CD4-positive, alpha-beta T cell (primary cell): ENCODE measurements at regions not wholly inside any gene's neighbourhood (a gene's known extent, or its start where the extent isn't known, plus 50 kb on each side); places are given as distances from the start of the nearest gene placed in this dataset.

ENCODE experiments used
- ATAC-seq: fragments of 200-7000 bp; cut with Tn5 transposase; one replicate; pipeline ENCODE4 v1.10.0; 2022; ENCODE audit warnings: mild to moderate bottlenecking; ENCODE audit not compliant: poor library complexity
- CTCF ChIA-PET: fragments of 350-600 bp; sonication (Branson Sonifier 250); formaldehyde crosslinking; loops from one replicate; lab custom pipeline; 2021; ENCODE audit warnings: antibody characterized with exemption, inconsistent platforms; lab: Charles Lee
- POLR2A ChIA-PET: fragments of 350-600 bp; sonication (Branson Sonifier 250); formaldehyde crosslinking; loops from one replicate; lab custom pipeline; 2021; ENCODE audit warnings: antibody characterized with exemption, inconsistent platforms; lab: Charles Lee
- DNase-seq, 14 experiments: peaks; one replicate each; pipeline ENCODE4 v3.0.0-alpha.2; 2013 to 2020; ENCODE audit warnings: mixed read lengths in 2 of 14
- H3K27ac ChIP-seq, 2 donors: one replicate each; pipeline versions ENCODE4 v1.5.1 to v1.7.0; 2013; ENCODE audit warnings: low read length in 2 of 2, low read depth in 1 of 2, mild to moderate bottlenecking in 1 of 2
- H3K27me3 ChIP-seq, 2 experiments: 1 replicate in 1 of 2; 2 replicates in 1 of 2; pipeline versions ENCODE4 v1.6.1 to v1.7.0; 2013; ENCODE audit warnings: low read length in 2 of 2, control low read depth in 1 of 2, mild to moderate bottlenecking in 1 of 2, moderate library complexity in 1 of 2; ENCODE audit not compliant: insufficient read depth in 2 of 2, control insufficient read depth in 1 of 2
- H3K36me3 ChIP-seq: one replicate; pipeline ENCODE4 v1.6.1; 2013; ENCODE audit warnings: low read length, control low read depth; ENCODE audit not compliant: insufficient read depth
- H3K4me1 ChIP-seq: one replicate; pipeline ENCODE4 v1.6.1; 2013; ENCODE audit warnings: low read length, control low read depth; ENCODE audit not compliant: insufficient read depth
- H3K4me3 ChIP-seq: one replicate; pipeline ENCODE4 v1.5.1; 2013; ENCODE audit warnings: mild to moderate bottlenecking, low read length, moderate library complexity
- H3K9me3 ChIP-seq, 2 experiments: 1 replicate in 1 of 2; 2 replicates in 1 of 2; pipeline versions ENCODE4 v1.6.1 to v1.7.0; 2013; ENCODE audit warnings: low read length in 2 of 2, mild to moderate bottlenecking in 2 of 2, control low read depth in 1 of 2, moderate library complexity in 1 of 2; ENCODE audit not compliant: control insufficient read depth in 1 of 2, insufficient read depth in 1 of 2
- H3K27ac Mint-ChIP-seq: one replicate; pipeline ENCODE4 v1.8.0; 2020; ENCODE audit warnings: mixed read lengths
- H3K27me3 Mint-ChIP-seq: one replicate; pipeline ENCODE4 v1.8.0; 2021; ENCODE audit warnings: mixed read lengths
- H3K36me3 Mint-ChIP-seq: one replicate; pipeline ENCODE4 v1.8.0; 2021; ENCODE audit warnings: low read depth, mixed read lengths
- H3K4me1 Mint-ChIP-seq: one replicate; pipeline ENCODE4 v1.8.0; 2021; ENCODE audit warnings: low read depth, mixed read lengths
- H3K4me3 Mint-ChIP-seq: one replicate; pipeline ENCODE4 v1.8.0; 2020; ENCODE audit warnings: mild to moderate bottlenecking, mixed read lengths
- H3K9me3 Mint-ChIP-seq: one replicate; pipeline ENCODE4 v1.8.0; 2020; ENCODE audit warnings: mixed read lengths
- CTCF ChIP-seq: fragments of 200-600 bp; IDR thresholded peaks from one replicate; pipeline ENCODE4 v1.8.0; 2022; ENCODE audit warnings: antibody characterized with exemption, mild to moderate bottlenecking
- intact Hi-C, 2 experiments: fragments of 100-400 bp; cut with DNase I in 1 of 2; cut with micrococcal nuclease in 1 of 2; formaldehyde crosslinking; loops; one replicate each; pipeline versions ENCODE4 v1.15.1 to v1.9.0; 2023 to 2025; cut with DNase I, micrococcal nuclease

DNA sequence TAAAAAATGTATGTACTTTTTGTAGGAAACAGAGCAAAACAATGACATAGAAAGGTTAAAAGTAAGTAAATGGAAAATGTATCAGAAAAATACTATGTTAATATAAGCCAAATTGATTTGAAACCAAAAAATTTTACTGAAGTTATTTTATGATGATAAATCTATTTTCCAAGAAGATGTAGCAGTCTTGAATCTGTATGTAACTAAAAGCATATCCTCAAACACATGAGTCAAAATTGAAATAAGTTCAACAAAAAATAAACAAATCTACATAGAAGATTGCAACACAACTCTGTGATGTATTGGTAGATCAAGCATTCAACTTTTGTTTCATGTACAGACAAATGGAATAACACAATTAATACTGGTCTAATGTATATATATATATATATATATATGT, 450.0 kb downstream of the SPRY1 start:
- ATAC-seq (no peak), DNase-seq (no peak)
- Histone ChIP-seq H3K27me3 (no peaks in the 10 kb centered on the region), H3K9me3 (peaks cover 0 to 3% of the 10 kb centered on the region in 2 experiments), H3K4me3 (no peak overlapping the region), H3K36me3 (no peaks in the 10 kb centered on the region), H3K4me1 (no peaks in the 10 kb centered on the region), H3K27ac (no peak overlapping the region)
- Mint-ChIP-seq H3K27ac (no peak overlapping the region), H3K4me1 (no peaks in the 10 kb centered on the region), H3K36me3 (no peaks in the 10 kb centered on the region), H3K27me3 (no peaks in the 10 kb centered on the region), H3K9me3 (no peaks in the 10 kb centered on the region), H3K4me3 (no peak overlapping the region)
- TF ChIP-seq CTCF, result no peak
- ChIA-PET POLR2A (no interaction called here), CTCF (no interaction called here)
- intact Hi-C loops, result no loop called here

- Mint-ChIP-seq H3K4me3 (no peak overlapping the region), H3K9me3 (no peaks in the 10 kb centered on the region), H3K4me1 (no peaks in the 10 kb centered on the region), H3K27ac (no peak overlapping the region), H3K36me3 (no peaks in the 10 kb centered on the region), H3K27me3 (no peaks in the 10 kb centered on the region)
- Histone ChIP-seq H3K36me3 (no peaks in the 10 kb centered on the region), H3K9me3 (peaks cover 0 to 3% of the 10 kb centered on the region in 2 experiments), H3K4me3 (no peak overlapping the region), H3K27ac (no peak overlapping the region), H3K4me1 (no peaks in the 10 kb centered on the region), H3K27me3 (no peaks in the 10 kb centered on the region)
- no peak for TF ChIP-seq CTCF
- intact Hi-C loops, result no loop called here
- no peak for DNase-seq
- no peak for ATAC-seq
- POLR2A ChIA-PET, result no interaction called here
- CTCF ChIA-PET, result no interaction called here
These were observed 452.0 kb downstream of the SPRY1 start for GRCh38 chr4:123848606-123849005.

DNA sequence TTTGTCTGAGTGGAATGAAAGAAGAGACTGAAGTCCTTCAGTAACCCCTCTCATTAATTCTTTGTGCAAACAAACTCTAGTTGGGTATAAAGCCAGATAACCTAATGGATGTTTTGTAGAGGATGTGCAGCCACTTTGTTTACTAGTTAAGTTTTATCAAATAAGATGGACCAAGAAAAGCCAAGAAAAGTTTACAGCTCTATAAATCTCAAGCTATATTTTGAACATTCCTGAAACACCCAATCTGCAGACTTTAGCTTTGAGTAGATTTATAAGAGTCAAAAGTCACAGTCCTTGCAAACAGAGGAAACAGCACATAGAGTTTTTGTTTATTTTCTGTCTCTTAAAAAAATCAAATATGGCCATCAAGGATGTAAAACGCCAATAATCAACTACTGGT, 452.9 kb downstream of the SPRY1 start:
- no peak for ATAC-seq
- Histone ChIP-seq H3K4me1 (no peaks in the 10 kb centered on the region), H3K36me3 (no peaks in the 10 kb centered on the region), H3K27ac (no peak overlapping the region), H3K9me3 (peaks cover 0 to 3% of the 10 kb centered on the region in 2 experiments), H3K4me3 (no peak overlapping the region), H3K27me3 (no peaks in the 10 kb centered on the region)
- Mint-ChIP-seq H3K9me3 (no peaks in the 10 kb centered on the region), H3K27ac (no peak overlapping the region), H3K4me1 (no peaks in the 10 kb centered on the region), H3K27me3 (no peaks in the 10 kb centered on the region), H3K4me3 (no peak overlapping the region), H3K36me3 (no peaks in the 10 kb centered on the region)
- no peak for DNase-seq
- intact Hi-C loops, result no loop called here
- TF ChIP-seq CTCF, result no peak
- POLR2A ChIA-PET, result no interaction called here
- CTCF ChIA-PET, result interaction anchor here (1.1 kb wide), 1 partner anchor 9 kb away, joined by 3 read pairs; no protein-coding TSS in a partner anchor
